Smooth muscle cell (in vitro differentiated cells): ENCODE measurements at regions not wholly inside any gene's neighbourhood (a gene's known extent, or its start where the extent isn't known, plus 50 kb on each side); places are given as distances from the start of the nearest gene placed in this dataset.
"Not testable (repeated sequence)": the region's sequence is repeated elsewhere in the genome, so short reads cannot be mapped to it uniquely, and the experiment has no call there.

Source experiments
- DNase-seq: peaks from one replicate; lab custom pipeline; 2025; ENCODE audit not compliant: unreplicated experiment; lab: John Stamatoyannopoulos, UW
- H2AFZ ChIP-seq: fragments of 200-600 bp; sonication (generic); 2 replicates; pipeline ENCODE4 v1.6.0; 2016; ENCODE audit warnings: antibody characterized with exemption, low read depth, mild to moderate bottlenecking
- H3F3A ChIP-seq: fragments of 200-600 bp; sonication (generic); 2 replicates; pipeline ENCODE4 v1.6.0; 2017; ENCODE audit warnings: antibody characterized with exemption, low read depth
- H3K27ac ChIP-seq: fragments of 200-600 bp; sonication (generic); 2 replicates; pipeline ENCODE4 v1.5.1; 2016; ENCODE audit warnings: low read depth, mild to moderate bottlenecking
- H3K27me3 ChIP-seq: fragments of 200-600 bp; sonication (generic); 2 replicates; pipeline ENCODE4 v1.6.1; 2016; ENCODE audit warnings: low read depth, mild to moderate bottlenecking
- H3K36me3 ChIP-seq: fragments of 200-600 bp; sonication (generic); 2 replicates; pipeline ENCODE4 v1.5.1; 2016; ENCODE audit warnings: low read depth
- H3K4me1 ChIP-seq: fragments of 200-600 bp; sonication (generic); 2 replicates; pipeline ENCODE4 v1.5.1; 2016; ENCODE audit warnings: low read depth
- H3K4me2 ChIP-seq: fragments of 200-600 bp; sonication (generic); 2 replicates; pipeline ENCODE4 v1.6.0; 2016; ENCODE audit warnings: mild to moderate bottlenecking
- H3K4me3 ChIP-seq: fragments of 200-600 bp; sonication (generic); 2 replicates; pipeline ENCODE4 v1.5.1; 2016; ENCODE audit warnings: mild to moderate bottlenecking
- H3K79me2 ChIP-seq: fragments of 200-600 bp; sonication (generic); 2 replicates; pipeline ENCODE4 v1.6.0; 2016; ENCODE audit warnings: low read depth, mild to moderate bottlenecking
- H3K9ac ChIP-seq: fragments of 200-600 bp; sonication (generic); 2 replicates; pipeline ENCODE4 v1.6.0; 2016; ENCODE audit warnings: low read depth
- H3K9me3 ChIP-seq: fragments of 200-600 bp; sonication (generic); replicated peaks from 2 replicates; pipeline ENCODE4 v1.5.1; 2016; ENCODE audit warnings: low read depth
- H4K20me1 ChIP-seq: fragments of 200-600 bp; sonication (generic); 2 replicates; pipeline ENCODE4 v1.6.0; 2016; ENCODE audit warnings: low read depth
- CTCF ChIP-seq: fragments of 200-600 bp; sonication (generic); IDR thresholded peaks from 2 replicates; pipeline ENCODE4 v1.5.1; 2017; ENCODE audit warnings: borderline replicate concordance, mild to moderate bottlenecking, antibody characterized with exemption; ENCODE audit not compliant: insufficient read depth, poor library complexity, severe bottlenecking
- WGBS: methylation state at CpG from one replicate; pipeline ENCODE4 v1.1.7; 2016; ENCODE audit warnings: low lambda C conversion rate; 5-methylcytosine and 5-hydroxymethylcytosine counted together

GRCh38 chr7:69095649-69096048, 502.6 kb upstream of the AUTS2 start:
- H4K20me1 ChIP-seq: no peaks in the 10 kb centered on the region
- H3K4me3 ChIP-seq: no peak overlapping the region
- DNase-seq: no peak
- WGBS: 60% methylated on average over 4 of the region's 4 CpGs
- H3K4me1 ChIP-seq: no peaks in the 10 kb centered on the region
- TF ChIP-seq CTCF: no peak
- H3K27me3 ChIP-seq: peaks cover 6% of the 10 kb centered on the region
- no peak overlapping the region for H3K9ac ChIP-seq
- no peak overlapping the region for H3K27ac ChIP-seq
- no peak overlapping the region for H3K4me2 ChIP-seq
- H3K9me3 ChIP-seq: peaks cover 8% of the 10 kb centered on the region
- no peaks in the 10 kb centered on the region for H3K36me3 ChIP-seq
- H2AFZ ChIP-seq: no peak overlapping the region
- no peaks in the 10 kb centered on the region for H3K79me2 ChIP-seq
- H3F3A ChIP-seq: no peaks in the 10 kb centered on the region

- Histone ChIP-seq H3K9ac (no peak overlapping the region), H3K27me3 (peaks cover 3% of the 10 kb centered on the region), H4K20me1 (no peaks in the 10 kb centered on the region), H3K4me3 (no peak overlapping the region), H2AFZ (no peak overlapping the region), H3K4me1 (no peaks in the 10 kb centered on the region), H3F3A (no peaks in the 10 kb centered on the region), H3K9me3 (no peaks in the 10 kb centered on the region), H3K4me2 (no peak overlapping the region), H3K79me2 (no peaks in the 10 kb centered on the region), H3K27ac (no peak overlapping the region), H3K36me3 (no peaks in the 10 kb centered on the region)
- no peak for TF ChIP-seq CTCF
- no peak for DNase-seq
- WGBS: 48% methylated on average over 3 of the region's 3 CpGs
These were observed 494.3 kb upstream of the AUTS2 start for GRCh38 chr7:69104023-69104422.

GRCh38 chr7:69105092-69105491, 493.2 kb upstream of the AUTS2 start:
- DNase-seq: no peak
- Histone ChIP-seq H3K36me3 (no peaks in the 10 kb centered on the region), H3K27me3 (peaks cover 6% of the 10 kb centered on the region), H3K27ac (peak overlapping the region; percentile 82), H3K79me2 (no peaks in the 10 kb centered on the region), H4K20me1 (no peaks in the 10 kb centered on the region), H3K4me1 (no peaks in the 10 kb centered on the region), H3K9me3 (no peaks in the 10 kb centered on the region), H3K9ac (peak overlapping the region; percentile 60), H3F3A (no peaks in the 10 kb centered on the region), H3K4me2 (no peak overlapping the region), H2AFZ (no peak overlapping the region), H3K4me3 (no peak overlapping the region)
- no peak for TF ChIP-seq CTCF
- 72% methylated on average over 3 of the region's 3 CpGs for WGBS

- H3F3A ChIP-seq: no peaks in the 10 kb centered on the region
- no peaks in the 10 kb centered on the region for H4K20me1 ChIP-seq
- no peaks in the 10 kb centered on the region for H3K36me3 ChIP-seq
- H3K4me3 ChIP-seq: no peak overlapping the region
- TF ChIP-seq CTCF: no peak
- DNase-seq: no peak
- H3K9ac ChIP-seq: peak overlapping the region; percentile 60
- peak overlapping the region; percentile 82 for H3K27ac ChIP-seq
- H3K9me3 ChIP-seq: no peaks in the 10 kb centered on the region
- H3K79me2 ChIP-seq: no peaks in the 10 kb centered on the region
- H3K4me2 ChIP-seq: no peak overlapping the region
- H3K27me3 ChIP-seq: peaks cover 6% of the 10 kb centered on the region
- H2AFZ ChIP-seq: no peak overlapping the region
- WGBS: 90% methylated on average over 3 of the region's 3 CpGs
- no peaks in the 10 kb centered on the region for H3K4me1 ChIP-seq
These were observed 492.3 kb upstream of the AUTS2 start for GRCh38 chr7:69105981-69106380.

- H3K27ac ChIP-seq, H3K79me2 ChIP-seq, H3K4me2 ChIP-seq, H3K9me3 ChIP-seq, H2AFZ ChIP-seq, H3K27me3 ChIP-seq, H3K4me1 ChIP-seq, DNase-seq, H3K4me3 ChIP-seq, H3K9ac ChIP-seq, H3K36me3 ChIP-seq, H3F3A ChIP-seq, H4K20me1 ChIP-seq: not testable (repeated sequence)
- WGBS: 96% methylated on average over 7 of the region's 7 CpGs
These were observed 491.8 kb upstream of the AUTS2 start for GRCh38 chr7:69106449-69106848.

GRCh38 chr7:69106946-69107345, 491.3 kb upstream of the AUTS2 start:
- not testable (repeated sequence) for H3K36me3 ChIP-seq, H3K79me2 ChIP-seq, H3K4me3 ChIP-seq, H3K27ac ChIP-seq, H2AFZ ChIP-seq, H3K9me3 ChIP-seq, DNase-seq, H3K9ac ChIP-seq, H3K4me1 ChIP-seq, H3K4me2 ChIP-seq, H4K20me1 ChIP-seq, H3K27me3 ChIP-seq, H3F3A ChIP-seq
- WGBS: 92% methylated on average over 7 of the region's 7 CpGs
